HEK293 (cell line): ENCODE measurements at regions not wholly inside any gene's neighbourhood (a gene's known extent, or its start where the extent isn't known, plus 50 kb on each side); places are given as distances from the start of the nearest gene placed in this dataset.
"Not testable (repeated sequence)": the region's sequence is repeated elsewhere in the genome, so short reads cannot be mapped to it uniquely, and the experiment has no call there.

ENCODE experiments used
- CTCF ChIA-PET: fragments of 350-600 bp; formaldehyde crosslinking; extraction: SDS; loops from one replicate; lab custom pipeline; 2021; ENCODE audit warnings: antibody characterized with exemption; lab: Yijun Ruan, JAX
- POLR2A ChIA-PET: fragments of 300-600 bp; formaldehyde crosslinking; extraction: SDS; loops from one replicate; lab custom pipeline; 2020; ENCODE audit warnings: antibody characterized with exemption, inconsistent platforms; lab: Yijun Ruan, JAX
- H3K27ac ChIP-seq: fragments of 200-500 bp; sonication (Bioruptor generic); 2 replicates; pipeline ENCODE4 v1.5.1; 2014; ENCODE audit warnings: low read depth, low read length, control low read depth, inconsistent platforms; ENCODE audit errors: extremely low read depth
- H3K36me3 ChIP-seq, 2 experiments: fragments of 200-500 bp in 1 of 2; sonication (Bioruptor generic) in 1 of 2; 1 replicate in 1 of 2; 2 replicates in 1 of 2; pipeline ENCODE4 v1.5.1; 2014 to 2017; ENCODE audit warnings: inconsistent platforms in 2 of 2, low read length in 2 of 2; ENCODE audit not compliant: control insufficient read depth in 2 of 2, insufficient read depth in 1 of 2
- H3K4me1 ChIP-seq: fragments of 200-500 bp; sonication (Bioruptor generic); 2 replicates; pipeline ENCODE4 v1.5.1; 2014; ENCODE audit warnings: mild to moderate bottlenecking, low read length, inconsistent platforms; ENCODE audit not compliant: control insufficient read depth, insufficient read depth
- H3K4me3 ChIP-seq: 2 replicates; pipeline ENCODE4 v1.5.1; 2011; ENCODE audit warnings: low read depth, mild to moderate bottlenecking, control low read depth, low read length, moderate library complexity
- H3K9me3 ChIP-seq: fragments of 200-500 bp; sonication (Bioruptor generic); 2 replicates; pipeline ENCODE4 v1.5.1; 2014; ENCODE audit warnings: low read depth, low read length, inconsistent platforms; ENCODE audit not compliant: control insufficient read depth, insufficient read depth
- FEZF1 ChIP-seq: fragments of 450-650 bp; formaldehyde crosslinking; IDR thresholded peaks from 2 replicates; pipeline ENCODE4 v1.5.1; 2016; ENCODE audit warnings: missing biosample characterization, missing genetic modification characterization
- KLF10 ChIP-seq: fragments of 450-650 bp; IDR thresholded peaks from 2 replicates; pipeline ENCODE4 v1.5.1; 2018; ENCODE audit warnings: missing biosample characterization, mild to moderate bottlenecking, missing genetic modification characterization
- PRDM10 ChIP-seq: fragments of 450-650 bp; formaldehyde crosslinking; IDR thresholded peaks from 2 replicates; pipeline ENCODE4 v1.5.1; 2016; ENCODE audit warnings: missing biosample characterization, missing genetic modification characterization
- SCRT2 ChIP-seq: fragments of 450-650 bp; formaldehyde crosslinking; IDR thresholded peaks from 2 replicates; pipeline ENCODE4 v1.5.1; 2016; ENCODE audit warnings: missing biosample characterization, missing genetic modification characterization
- SP7 ChIP-seq: fragments of 450-650 bp; formaldehyde crosslinking; IDR thresholded peaks from 2 replicates; pipeline ENCODE4 v1.5.1; 2016; ENCODE audit warnings: missing biosample characterization, missing genetic modification characterization
- ZEB2 ChIP-seq: fragments of 450-650 bp; formaldehyde crosslinking; IDR thresholded peaks from 2 replicates; pipeline ENCODE4 v1.5.1; 2016; ENCODE audit warnings: missing biosample characterization, missing genetic modification characterization
- ZFP69B ChIP-seq: fragments of 450-650 bp; formaldehyde crosslinking; IDR thresholded peaks from 2 replicates; pipeline ENCODE4 v1.5.1; 2016; ENCODE audit warnings: missing biosample characterization, missing genetic modification characterization
- ZNF16 ChIP-seq: fragments of 450-650 bp; formaldehyde crosslinking; IDR thresholded peaks from 2 replicates; pipeline ENCODE4 v1.5.1; 2016; ENCODE audit warnings: low read depth, missing biosample characterization, missing genetic modification characterization
- ZNF366 ChIP-seq: fragments of 450-650 bp; formaldehyde crosslinking; conservative IDR thresholded peaks from 2 replicates; pipeline ENCODE4 v1.5.1; 2016; ENCODE audit warnings: missing biosample characterization, missing genetic modification characterization
- ZNF629 ChIP-seq: fragments of 450-650 bp; formaldehyde crosslinking; IDR thresholded peaks from 2 replicates; pipeline ENCODE4 v1.5.1; 2017; ENCODE audit warnings: missing biosample characterization, missing genetic modification characterization
- TF ChIP-seq, protein P1 (sequence below): fragments of 450-650 bp; formaldehyde crosslinking; IDR thresholded peaks from 2 replicates; pipeline ENCODE4 v1.5.1; 2017; ENCODE audit warnings: missing biosample characterization, missing genetic modification characterization
- TF ChIP-seq, protein P2 (sequence below): fragments of 450-650 bp; formaldehyde crosslinking; IDR thresholded peaks from 2 replicates; pipeline ENCODE4 v1.5.0; 2017; ENCODE audit warnings: missing biosample characterization, missing genetic modification characterization, borderline replicate concordance
- TF ChIP-seq, protein P3 (sequence below): fragments of 450-650 bp; formaldehyde crosslinking; IDR thresholded peaks from 2 replicates; pipeline ENCODE4 v1.5.1; 2016; ENCODE audit warnings: missing biosample characterization, missing genetic modification characterization, low read depth
- TF ChIP-seq, protein P4 (sequence below): fragments of 450-650 bp; formaldehyde crosslinking; IDR thresholded peaks from 2 replicates; pipeline ENCODE4 v1.5.1; 2016; ENCODE audit warnings: missing biosample characterization, missing genetic modification characterization

DNA sequence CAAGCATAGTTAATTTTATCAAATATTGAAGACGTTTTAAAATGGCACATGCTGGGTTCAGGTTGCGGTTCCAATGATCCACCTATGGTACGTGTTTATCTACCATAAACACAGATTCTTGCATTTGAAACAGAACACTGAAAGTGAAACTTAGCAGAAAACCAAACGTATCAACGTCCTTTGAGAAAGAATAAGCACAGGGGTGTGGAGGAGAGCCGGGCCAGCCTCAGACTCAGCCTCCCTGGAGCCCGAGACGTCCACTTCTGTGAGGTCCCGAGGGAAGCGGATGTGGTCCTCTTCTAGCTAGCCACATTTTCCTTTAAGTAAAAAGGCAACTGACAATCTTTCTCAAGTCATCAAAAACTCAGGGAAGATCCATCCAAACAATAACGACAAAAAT lies 195.9 kb downstream of the RTP5 start (continued):
- TF ChIP-seq, protein P1, sequence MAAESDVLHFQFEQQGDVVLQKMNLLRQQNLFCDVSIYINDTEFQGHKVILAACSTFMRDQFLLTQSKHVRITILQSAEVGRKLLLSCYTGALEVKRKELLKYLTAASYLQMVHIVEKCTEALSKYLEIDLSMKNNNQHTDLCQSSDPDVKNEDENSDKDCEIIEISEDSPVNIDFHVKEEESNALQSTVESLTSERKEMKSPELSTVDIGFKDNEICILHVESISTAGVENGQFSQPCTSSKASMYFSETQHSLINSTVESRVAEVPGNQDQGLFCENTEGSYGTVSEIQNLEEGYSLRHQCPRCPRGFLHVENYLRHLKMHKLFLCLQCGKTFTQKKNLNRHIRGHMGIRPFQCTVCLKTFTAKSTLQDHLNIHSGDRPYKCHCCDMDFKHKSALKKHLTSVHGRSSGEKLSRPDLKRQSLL (tag by site-specific recombination) = no peak
- TF ChIP-seq, protein P2, sequence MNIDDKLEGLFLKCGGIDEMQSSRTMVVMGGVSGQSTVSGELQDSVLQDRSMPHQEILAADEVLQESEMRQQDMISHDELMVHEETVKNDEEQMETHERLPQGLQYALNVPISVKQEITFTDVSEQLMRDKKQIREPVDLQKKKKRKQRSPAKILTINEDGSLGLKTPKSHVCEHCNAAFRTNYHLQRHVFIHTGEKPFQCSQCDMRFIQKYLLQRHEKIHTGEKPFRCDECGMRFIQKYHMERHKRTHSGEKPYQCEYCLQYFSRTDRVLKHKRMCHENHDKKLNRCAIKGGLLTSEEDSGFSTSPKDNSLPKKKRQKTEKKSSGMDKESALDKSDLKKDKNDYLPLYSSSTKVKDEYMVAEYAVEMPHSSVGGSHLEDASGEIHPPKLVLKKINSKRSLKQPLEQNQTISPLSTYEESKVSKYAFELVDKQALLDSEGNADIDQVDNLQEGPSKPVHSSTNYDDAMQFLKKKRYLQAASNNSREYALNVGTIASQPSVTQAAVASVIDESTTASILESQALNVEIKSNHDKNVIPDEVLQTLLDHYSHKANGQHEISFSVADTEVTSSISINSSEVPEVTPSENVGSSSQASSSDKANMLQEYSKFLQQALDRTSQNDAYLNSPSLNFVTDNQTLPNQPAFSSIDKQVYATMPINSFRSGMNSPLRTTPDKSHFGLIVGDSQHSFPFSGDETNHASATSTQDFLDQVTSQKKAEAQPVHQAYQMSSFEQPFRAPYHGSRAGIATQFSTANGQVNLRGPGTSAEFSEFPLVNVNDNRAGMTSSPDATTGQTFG = no peak
- TF ChIP-seq FEZF1 (tag by site-specific recombination) = no peak

DNA sequence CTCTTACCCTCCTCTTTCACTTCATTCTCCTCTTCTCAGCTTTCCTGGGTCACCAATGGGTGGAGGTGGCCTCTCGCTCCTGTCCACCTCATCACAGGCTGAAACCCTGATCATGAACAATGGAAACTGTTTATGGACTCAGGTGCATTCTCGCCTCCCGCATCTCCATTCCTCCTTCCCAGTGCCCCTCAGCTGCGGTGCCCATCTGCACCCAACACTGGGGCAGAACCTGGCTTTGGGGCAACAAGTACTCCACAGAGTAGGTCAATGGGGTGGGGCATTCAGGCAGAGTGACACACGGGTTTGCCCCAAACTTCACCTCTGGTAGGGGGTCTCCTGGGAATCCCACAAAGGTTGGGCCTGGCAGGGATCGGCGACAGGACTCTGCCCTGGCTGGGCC lies 199.5 kb downstream of the RTP5 start:
- Histone ChIP-seq H3K36me3 (no peaks in the 10 kb centered on the region), H3K27ac (no peak overlapping the region), H3K9me3 (no peaks in the 10 kb centered on the region), H3K4me1 (no peaks in the 10 kb centered on the region), H3K4me3 (no peak overlapping the region)
- ChIA-PET CTCF (no interaction called here), POLR2A (no interaction called here)
- no peak for TF ChIP-seq ZNF16 (tag by site-specific recombination)
- peak; percentile 23; the same call in 1 of the 2 replicates for TF ChIP-seq SCRT2 (tag by site-specific recombination)

- POLR2A ChIA-PET, H3K36me3 ChIP-seq, H3K27ac ChIP-seq, CTCF ChIA-PET, H3K9me3 ChIP-seq, H3K4me3 ChIP-seq, H3K4me1 ChIP-seq: not testable (repeated sequence)
- TF ChIP-seq, protein P3, sequence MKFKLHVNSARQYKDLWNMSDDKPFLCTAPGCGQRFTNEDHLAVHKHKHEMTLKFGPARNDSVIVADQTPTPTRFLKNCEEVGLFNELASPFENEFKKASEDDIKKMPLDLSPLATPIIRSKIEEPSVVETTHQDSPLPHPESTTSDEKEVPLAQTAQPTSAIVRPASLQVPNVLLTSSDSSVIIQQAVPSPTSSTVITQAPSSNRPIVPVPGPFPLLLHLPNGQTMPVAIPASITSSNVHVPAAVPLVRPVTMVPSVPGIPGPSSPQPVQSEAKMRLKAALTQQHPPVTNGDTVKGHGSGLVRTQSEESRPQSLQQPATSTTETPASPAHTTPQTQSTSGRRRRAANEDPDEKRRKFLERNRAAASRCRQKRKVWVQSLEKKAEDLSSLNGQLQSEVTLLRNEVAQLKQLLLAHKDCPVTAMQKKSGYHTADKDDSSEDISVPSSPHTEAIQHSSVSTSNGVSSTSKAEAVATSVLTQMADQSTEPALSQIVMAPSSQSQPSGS (tag by site-specific recombination) = peak; percentile 5; the same call in 1 of the 2 replicates
- peak; percentile 51; the same call in 1 of the 2 replicates for TF ChIP-seq KLF10 (tag by site-specific recombination)
- TF ChIP-seq PRDM10 (tag by site-specific recombination) = peak; percentile 50; the same call in 1 of the 2 replicates
- TF ChIP-seq ZNF366 (tag by site-specific recombination) = peak; percentile 56; the same call in 1 of the 2 replicates
- TF ChIP-seq SP7 (tag by site-specific recombination) = peak; percentile 51; the same call in 1 of the 2 replicates
- peak; percentile 75 for TF ChIP-seq ZEB2 (tag by site-specific recombination)
- peak; percentile 46; the same call in 1 of the 2 replicates for TF ChIP-seq ZFP69B (tag by site-specific recombination)
- TF ChIP-seq, protein P4, sequence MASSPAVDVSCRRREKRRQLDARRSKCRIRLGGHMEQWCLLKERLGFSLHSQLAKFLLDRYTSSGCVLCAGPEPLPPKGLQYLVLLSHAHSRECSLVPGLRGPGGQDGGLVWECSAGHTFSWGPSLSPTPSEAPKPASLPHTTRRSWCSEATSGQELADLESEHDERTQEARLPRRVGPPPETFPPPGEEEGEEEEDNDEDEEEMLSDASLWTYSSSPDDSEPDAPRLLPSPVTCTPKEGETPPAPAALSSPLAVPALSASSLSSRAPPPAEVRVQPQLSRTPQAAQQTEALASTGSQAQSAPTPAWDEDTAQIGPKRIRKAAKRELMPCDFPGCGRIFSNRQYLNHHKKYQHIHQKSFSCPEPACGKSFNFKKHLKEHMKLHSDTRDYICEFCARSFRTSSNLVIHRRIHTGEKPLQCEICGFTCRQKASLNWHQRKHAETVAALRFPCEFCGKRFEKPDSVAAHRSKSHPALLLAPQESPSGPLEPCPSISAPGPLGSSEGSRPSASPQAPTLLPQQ (tag by site-specific recombination) = peak; percentile 50
- TF ChIP-seq ZNF629 = peak; percentile 16; the same call in 1 of the 2 replicates
Measured at GRCh38 chr2:242069938-242070395, 200.4 kb downstream of the RTP5 start.
